ENCODE measurements at regions not wholly inside any gene's neighbourhood (a gene's known extent, or its start where the extent isn't known, plus 50 kb on each side); places are given as distances from the start of the nearest gene placed in this dataset.

- H3K4me3 ChIP-seq, result no peak overlapping the region
- ATAC-seq (peak; percentile 59 to 75 (median 70)), DNase-seq (peak; percentile 54 to 81 (median 69))
- 29% methylated on average over 12 of the region's 12 CpGs for WGBS (ENCODE audit: insufficient coverage, low coverage, low lambda C conversion rate, missing lambda C conversion rate)
- no peak for TF ChIP-seq CTCF (IDR thresholded peaks at IDR 0.05)
- no peak for TF ChIP-seq POLR2A (IDR thresholded peaks at IDR 0.05)
- H3K27ac ChIP-seq, result peak overlapping the region in 2 of 3 donors; percentile 59 to 64
- no peaks in the 10 kb centered on the region for H3K9me3 ChIP-seq
- H3K27me3 ChIP-seq, result no peaks in the 10 kb centered on the region
- H3K4me1 ChIP-seq, result peaks cover 0 to 27% (median 12%) of the 10 kb centered on the region in 4 donors
- no peaks in the 10 kb centered on the region for H3K36me3 ChIP-seq
- intact Hi-C loops (cut with DNase I), result no loop called here
Observed at GRCh38 chr3:72274493-72275330, 489.8 kb upstream of the PROK2 start.

GRCh38 chr3:72273615-72274014 lies 488.7 kb upstream of the PROK2 start:
- Histone ChIP-seq H3K27me3 (no peaks in the 10 kb centered on the region), H3K4me3 (no peak overlapping the region), H3K36me3 (no peaks in the 10 kb centered on the region), H3K4me1 (peaks cover 0 to 30% (median 15%) of the 10 kb centered on the region in 4 donors), H3K27ac (peak overlapping the region in 1 of 3 donors; percentile 59), H3K9me3 (no peaks in the 10 kb centered on the region)
- ATAC-seq (no peak), DNase-seq (no peak)
- TF ChIP-seq POLR2A (IDR thresholded peaks at IDR 0.05) (no peak), CTCF (IDR thresholded peaks at IDR 0.05) (no peak)
- WGBS (ENCODE audit: insufficient coverage, low coverage, low lambda C conversion rate, missing lambda C conversion rate), result 61% methylated on average over 5 of the region's 6 CpGs
- intact Hi-C loops (cut with DNase I), result no loop called here

- no peak for TF ChIP-seq POLR2A (IDR thresholded peaks at IDR 0.05)
- no peak for TF ChIP-seq CTCF (IDR thresholded peaks at IDR 0.05)
- no peak overlapping the region for H3K27ac ChIP-seq
- no peaks in the 10 kb centered on the region for H3K27me3 ChIP-seq
- intact Hi-C loops (cut with DNase I), result no loop called here
- whole genome bisulfite sequencing (ENCODE audit: insufficient coverage, low coverage, low lambda C conversion rate, missing lambda C conversion rate), result 94% methylated on average over 2 of the region's 6 CpGs
- ATAC-seq, result no peak
- H3K9me3 ChIP-seq, result no peaks in the 10 kb centered on the region
- no peak overlapping the region for H3K4me3 ChIP-seq
- no peak for DNase-seq
- no peaks in the 10 kb centered on the region for H3K36me3 ChIP-seq
- H3K4me1 ChIP-seq, result peaks cover 0 to 30% (median 15%) of the 10 kb centered on the region in 4 donors
Observed at GRCh38 chr3:72272356-72272755, 487.4 kb upstream of the PROK2 start.

GRCh38 chr3:72271923-72272322 lies 487.0 kb upstream of the PROK2 start:
- WGBS (ENCODE audit: insufficient coverage, low coverage, low lambda C conversion rate, missing lambda C conversion rate), result 61% methylated on average over 2 of the region's 2 CpGs
- Histone ChIP-seq H3K27ac (no peak overlapping the region), H3K4me1 (peaks cover 0 to 30% (median 15%) of the 10 kb centered on the region in 4 donors)

More at GRCh38 chr3:72271923-72272322, 487.0 kb upstream of the PROK2 start:
- no peak for TF ChIP-seq CTCF (IDR thresholded peaks at IDR 0.05)
- no peak for TF ChIP-seq POLR2A (IDR thresholded peaks at IDR 0.05)
- Histone ChIP-seq H3K27me3 (no peaks in the 10 kb centered on the region), H3K36me3 (no peaks in the 10 kb centered on the region), H3K9me3 (no peaks in the 10 kb centered on the region), H3K4me3 (no peak overlapping the region)
- no peak for ATAC-seq
- DNase-seq, result no peak
- intact Hi-C loops (cut with DNase I), result no loop called here

Measured in right lobe of liver (tissue), 6 donors.